NCI-H526 (cell line): ENCODE measurements at regions not wholly inside any gene's neighbourhood (a gene's known extent, or its start where the extent isn't known, plus 50 kb on each side); places are given as distances from the start of the nearest gene placed in this dataset.
A peak's percentile ranks its signal among the peaks of the same experiment; 100 is the strongest.
"Not testable (repeated sequence)": the region's sequence is repeated elsewhere in the genome, so short reads cannot be mapped to it uniquely, and the experiment has no call there.

Experiments used
- DNase-seq, 2 experiments: peaks; one replicate each; lab custom pipeline; 2025; lab: John Stamatoyannopoulos, UW

DNA sequence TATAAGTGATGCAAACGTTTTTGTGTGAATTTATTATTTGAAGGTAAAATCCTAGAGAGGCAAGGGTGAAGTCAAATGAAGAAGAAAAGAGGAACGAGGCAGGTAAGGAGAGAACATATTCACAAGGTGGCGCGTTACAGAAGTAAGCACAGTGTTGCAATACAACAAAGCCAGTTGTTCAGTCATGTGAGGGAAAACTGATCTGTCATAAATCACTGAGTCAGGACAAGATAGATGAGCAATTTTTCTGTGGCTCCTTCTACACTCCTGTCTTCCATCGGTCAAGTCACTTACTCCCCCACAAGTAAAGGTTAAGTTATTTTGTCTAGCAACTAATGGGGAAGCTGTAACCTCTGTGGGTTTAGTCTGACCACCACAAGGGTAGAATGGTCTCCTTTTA is 203.0 kb upstream of the GK2 start:
- DNase-seq = no peak

DNA sequence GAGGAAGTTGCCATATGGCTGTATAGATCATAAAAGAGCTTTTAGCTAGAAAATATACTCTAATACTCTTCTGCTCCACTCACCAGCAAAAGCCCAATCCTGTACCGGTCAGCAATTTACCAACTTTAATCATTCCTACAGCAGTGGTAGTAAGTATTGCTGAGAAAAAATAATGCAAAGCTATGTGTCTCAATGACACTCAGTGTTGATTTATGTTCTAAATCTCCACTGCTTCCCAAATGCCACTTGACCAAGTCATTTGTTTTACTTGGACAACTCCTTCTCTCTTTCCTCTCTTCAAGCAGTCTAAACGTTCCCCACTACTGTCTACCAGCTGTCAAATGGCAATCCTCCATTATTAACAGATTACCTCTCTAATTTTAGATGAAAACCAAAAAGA is 201.8 kb upstream of the GK2 start:
- DNase-seq = no peak

DNA sequence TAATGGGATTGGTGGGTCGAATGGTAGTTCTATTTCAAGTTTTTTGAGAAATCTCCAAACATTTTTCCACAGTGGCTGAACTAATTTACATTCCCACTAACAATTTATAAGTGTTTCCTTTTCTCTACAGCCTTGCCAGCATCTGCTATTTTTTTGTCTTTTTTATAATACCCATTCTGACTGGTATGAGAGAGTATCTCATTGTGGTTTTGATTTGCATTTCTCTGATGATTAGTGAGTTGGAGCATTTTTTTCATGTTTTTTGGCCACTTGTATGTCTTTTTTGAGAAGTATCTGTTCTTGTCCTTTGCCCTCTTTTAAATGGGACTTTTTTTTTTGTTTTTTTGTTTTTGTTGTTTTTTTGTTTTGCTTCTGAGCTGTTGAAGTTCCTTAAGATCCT is 200.0 kb upstream of the GK2 start:
- DNase-seq = no peak

DNA sequence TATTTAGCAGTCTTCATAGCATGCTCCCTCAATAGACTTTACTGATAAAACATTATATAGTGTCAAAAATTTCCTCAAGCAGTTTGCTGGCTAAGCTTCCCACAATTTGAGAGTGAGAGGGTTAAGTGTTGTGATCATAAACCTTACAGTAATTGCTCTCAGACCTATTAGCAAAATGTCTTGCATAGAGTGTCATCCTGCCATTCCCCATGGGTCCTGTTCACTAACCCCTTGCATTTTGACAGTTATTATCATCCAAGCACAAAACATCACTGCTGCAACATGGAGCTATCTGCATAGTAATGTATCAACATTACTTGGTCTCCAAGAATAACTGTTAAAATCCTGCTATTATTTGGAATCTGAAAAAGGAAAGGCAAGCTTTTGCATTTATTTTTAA is 196.1 kb upstream of the GK2 start:
- no peak for DNase-seq

DNA sequence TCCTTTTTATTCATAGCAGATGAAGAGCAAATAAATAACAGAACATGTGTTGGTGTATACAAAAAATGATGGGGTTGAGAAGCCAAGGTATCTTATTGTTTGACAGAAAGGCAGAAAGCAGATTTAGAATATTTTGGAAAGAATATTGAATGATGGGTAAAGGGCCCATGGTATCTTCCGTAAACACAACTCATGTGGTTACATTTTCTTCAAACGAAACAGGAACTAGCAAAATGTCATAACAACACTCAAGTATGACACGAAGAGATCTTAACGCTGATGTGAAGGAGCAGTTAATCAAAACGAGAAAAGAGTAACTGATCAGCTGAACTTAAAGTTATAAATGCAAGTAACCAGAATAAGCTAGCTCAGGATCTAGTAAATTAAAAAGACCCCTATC is 195.7 kb upstream of the GK2 start:
- no peak for DNase-seq

DNA sequence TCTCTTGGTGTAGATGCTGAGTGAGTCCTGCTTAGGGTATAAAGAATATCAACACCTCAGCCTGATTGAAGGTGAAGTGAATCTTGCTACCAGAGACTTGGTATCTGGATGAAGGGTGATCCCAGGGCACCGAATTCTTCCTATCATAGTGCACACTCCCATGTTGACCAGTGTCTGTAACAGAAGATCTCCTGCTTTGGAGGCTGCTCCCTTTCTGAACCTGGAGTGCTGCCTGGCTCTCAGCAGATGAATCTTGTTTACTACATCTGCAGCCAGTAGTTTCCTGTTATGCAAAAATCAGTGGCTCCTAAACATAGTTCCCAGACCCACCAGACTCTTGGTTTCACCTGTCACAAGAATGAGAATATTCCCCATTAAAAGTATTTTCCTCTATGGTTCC is 191.7 kb upstream of the GK2 start:
- no peak for DNase-seq

DNA sequence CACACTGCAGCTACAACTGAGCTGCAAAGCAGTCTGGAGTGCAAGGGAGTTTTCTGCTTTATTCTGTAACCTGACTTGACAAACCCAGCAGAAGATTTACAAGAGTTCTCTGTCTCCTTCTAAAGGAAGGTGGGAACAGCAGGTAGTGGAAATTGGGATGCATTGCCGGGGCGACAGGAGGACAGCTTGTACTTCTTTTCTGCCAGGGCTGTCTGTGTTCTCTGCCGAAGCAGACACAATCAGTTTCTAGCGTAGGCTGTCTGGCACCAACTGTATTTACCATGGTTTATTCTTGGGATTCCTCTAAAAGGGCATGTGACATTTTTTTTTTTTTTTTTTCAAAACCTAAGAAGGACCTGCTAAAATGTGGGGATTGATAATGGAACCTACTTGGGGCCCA is 190.8 kb upstream of the GK2 start:
- no peak for DNase-seq

DNA sequence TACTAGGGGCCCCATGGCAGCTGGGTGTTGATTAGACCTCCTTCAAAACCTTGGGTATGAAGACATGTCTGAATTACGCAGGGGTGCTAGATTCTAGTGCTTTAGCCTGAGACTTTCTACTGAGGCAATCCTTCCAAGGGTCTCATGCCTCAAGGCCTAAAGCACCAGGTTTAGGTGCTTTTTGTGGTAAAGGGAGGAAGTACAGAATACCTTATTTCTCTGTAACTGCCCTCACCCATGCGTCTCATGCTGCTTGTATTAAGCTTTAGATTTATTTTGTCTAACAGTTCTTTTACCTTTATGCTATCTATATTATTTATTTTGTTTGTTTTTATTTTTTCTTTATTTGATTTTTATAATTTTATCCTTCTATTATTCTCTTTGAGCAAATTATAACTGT is 190.2 kb upstream of the GK2 start:
- no peak for DNase-seq

DNA sequence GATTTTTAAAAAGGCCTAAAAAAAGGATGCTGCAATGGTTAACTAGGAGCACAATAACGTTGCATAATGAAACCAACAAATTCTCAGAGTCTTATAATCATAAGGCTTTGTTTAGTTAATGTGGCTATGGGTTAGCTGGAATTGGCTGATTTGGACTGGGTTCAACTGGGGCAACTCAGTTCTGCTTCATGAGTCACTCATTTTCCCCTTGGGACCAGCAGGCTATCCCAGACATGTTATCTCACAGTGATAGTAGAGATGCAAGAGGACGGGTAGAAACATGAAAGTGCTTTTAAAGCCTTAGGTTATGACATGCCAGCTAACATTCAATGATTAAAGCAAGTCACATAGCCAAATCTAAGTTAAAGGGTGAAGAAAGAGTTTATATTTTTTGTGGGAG is 189.2 kb upstream of the GK2 start:
- no peak for DNase-seq

DNA sequence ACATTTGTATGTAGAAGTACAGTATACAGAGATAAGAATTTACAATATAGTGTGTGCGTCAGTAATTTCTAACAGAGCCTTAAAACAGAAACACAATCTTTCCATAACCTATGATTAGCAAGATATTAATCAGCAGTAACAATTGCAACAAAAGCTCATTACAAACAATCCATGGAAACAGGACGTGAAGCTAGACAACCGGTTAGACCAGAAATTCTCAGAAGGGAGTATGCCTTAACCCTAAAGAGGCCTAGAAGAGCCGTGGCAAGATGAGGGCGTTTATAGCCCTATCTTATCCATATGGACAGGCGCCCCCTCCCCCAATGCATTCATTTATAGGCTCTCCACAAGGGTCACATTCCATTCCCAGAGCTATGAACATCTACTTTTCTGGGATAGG is 184.2 kb upstream of the GK2 start:
- DNase-seq = not testable (repeated sequence)

DNA sequence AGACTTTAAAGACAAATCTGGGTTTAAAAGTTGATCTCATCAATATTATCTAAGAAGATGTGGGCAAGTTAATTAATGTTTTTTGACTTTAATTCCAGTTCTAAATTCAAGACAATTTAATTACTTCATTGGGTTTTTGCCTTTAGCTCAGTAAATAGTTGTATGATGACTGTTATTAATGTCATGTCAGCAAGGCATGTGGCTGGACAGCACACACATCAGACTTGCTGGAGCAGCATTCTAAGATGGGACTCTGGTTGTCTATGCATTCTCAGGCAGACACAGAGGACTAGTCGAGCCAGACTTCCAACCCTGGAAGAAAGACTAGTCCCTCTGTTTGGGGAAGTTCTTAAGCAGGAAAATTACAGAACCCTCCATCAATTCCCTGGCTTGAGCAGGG is 180.7 kb upstream of the GK2 start:
- no peak for DNase-seq

DNA sequence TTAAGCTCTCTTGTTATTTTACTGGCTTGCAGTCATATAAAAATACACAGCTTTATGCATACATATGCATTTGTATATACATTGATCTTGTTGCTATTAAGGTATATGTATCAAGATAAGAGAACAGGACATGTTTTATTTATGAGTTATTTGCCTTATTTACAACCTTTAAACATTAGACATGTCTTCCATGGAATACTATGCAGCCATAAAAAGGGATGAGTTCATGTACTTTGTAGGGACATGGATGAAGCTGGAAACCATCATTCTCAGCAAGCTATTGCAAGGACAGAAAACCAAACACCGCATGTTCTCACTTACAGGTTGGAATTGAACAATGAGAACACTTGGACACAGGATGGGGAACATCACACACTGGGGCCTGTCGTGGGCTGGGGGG is 179.2 kb upstream of the GK2 start:
- not testable (repeated sequence) for DNase-seq

DNA sequence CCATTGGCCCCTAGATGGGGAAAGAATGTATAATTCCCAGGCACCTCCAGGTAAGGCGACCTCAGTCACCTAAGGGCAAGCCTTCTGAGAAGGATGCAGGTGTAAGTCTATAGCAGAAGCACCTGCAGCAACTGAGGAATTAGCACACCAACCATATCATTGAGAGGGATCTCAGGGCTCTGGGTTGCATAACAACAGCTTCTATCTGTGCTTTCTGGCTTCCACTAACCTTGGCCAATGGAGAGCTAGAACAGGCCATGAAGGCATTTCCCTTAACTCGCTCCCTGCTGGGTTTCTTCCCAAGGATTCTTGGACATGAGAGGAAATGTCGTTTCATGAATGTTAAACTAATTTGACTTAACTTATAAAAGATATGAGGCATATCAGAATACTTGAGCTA is 177.8 kb upstream of the GK2 start:
- no peak for DNase-seq

DNA sequence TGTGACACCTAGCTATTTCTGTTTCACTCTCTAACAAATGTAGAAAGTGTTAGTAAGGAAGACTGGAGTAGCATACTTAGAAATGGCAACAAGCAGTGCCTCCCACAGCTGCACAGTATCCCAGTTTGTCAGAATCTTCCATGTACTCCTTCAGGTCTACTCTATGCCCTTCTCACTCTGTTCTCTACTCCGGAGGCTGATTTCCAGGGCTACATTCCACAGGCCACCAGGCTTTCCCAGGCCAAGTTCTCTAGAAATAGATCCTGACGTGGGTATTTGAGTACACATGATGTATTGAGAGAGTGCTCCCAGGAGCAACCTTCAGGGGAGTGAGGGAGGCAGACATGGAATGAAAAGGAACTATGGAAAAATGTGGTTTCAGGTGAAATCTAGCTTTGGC is 177.3 kb upstream of the GK2 start:
- no peak for DNase-seq

DNA sequence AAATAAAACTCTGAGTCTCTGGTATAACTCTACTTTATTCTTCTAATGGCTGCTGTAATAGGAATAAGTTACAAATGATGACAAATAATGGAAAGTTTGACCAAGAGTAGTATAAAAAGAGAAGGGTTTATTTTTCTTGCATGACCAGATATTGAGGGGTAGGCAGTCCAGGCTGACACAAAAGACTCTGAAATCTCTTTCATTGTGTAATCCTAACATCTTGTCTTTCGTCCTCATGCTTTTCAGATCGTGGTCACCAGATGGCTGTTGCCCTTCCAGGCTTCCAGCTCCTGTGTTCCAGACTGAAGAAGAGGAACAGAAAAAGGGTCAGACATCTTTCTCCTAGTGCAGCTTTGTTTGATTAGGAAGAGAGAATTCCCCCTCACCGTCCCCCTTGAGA is 176.9 kb upstream of the GK2 start:
- no peak for DNase-seq

DNA sequence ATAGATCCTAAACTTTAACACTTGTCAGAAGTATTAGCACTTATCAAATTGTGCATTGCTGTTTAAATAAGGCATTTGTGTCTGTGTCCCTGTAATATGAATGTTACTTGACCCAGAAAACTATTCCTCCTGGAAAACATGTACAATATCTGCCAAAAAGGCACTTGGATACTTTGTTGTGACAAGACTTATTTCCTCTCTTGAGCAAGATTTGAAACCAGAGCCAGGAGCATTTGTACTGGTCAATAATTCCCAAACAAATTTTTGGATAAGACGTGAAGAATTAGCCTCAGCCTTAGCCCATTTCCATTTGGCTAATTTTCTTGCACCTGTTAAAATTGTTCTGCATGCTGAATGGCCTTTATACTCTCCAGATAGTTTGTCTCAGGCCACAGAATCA is 176.3 kb upstream of the GK2 start:
- DNase-seq = no peak

DNA sequence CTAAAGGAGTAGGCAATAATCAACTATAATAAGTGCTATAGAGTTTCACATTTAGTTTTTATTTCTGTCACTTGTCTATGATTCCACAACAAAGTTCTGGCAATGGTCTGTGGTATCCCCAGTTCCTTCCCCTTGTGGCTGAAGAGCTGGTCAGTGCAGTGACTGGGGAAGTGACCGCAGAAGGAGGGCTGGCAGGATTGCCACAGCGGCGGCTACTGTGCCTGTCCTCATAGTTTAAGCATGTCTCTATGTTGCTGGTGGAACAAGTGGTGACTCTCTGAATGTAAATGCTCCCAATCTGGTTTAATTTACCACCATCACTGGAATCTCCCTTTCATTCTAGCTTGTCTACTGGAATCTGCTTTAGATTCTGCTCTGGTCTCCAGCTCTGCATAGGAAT is 170.6 kb upstream of the GK2 start:
- no peak for DNase-seq

DNA sequence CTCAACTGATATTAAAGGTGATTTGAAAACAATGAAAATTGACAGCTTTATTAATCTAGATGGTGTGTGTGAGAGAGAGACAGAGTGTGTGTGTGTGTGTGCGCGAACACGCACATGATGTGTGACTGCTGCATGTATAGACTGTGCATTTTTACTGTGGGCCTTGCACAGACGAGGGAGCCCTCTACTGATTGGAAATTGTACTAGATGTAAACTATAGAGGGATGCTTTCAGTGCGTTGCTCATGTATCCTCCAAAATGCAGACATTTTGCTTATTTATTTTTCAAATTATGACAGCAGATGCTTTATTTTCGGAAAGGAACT is 168.4 kb upstream of the GK2 start:
- DNase-seq = peak; percentile 15 to 57

DNA sequence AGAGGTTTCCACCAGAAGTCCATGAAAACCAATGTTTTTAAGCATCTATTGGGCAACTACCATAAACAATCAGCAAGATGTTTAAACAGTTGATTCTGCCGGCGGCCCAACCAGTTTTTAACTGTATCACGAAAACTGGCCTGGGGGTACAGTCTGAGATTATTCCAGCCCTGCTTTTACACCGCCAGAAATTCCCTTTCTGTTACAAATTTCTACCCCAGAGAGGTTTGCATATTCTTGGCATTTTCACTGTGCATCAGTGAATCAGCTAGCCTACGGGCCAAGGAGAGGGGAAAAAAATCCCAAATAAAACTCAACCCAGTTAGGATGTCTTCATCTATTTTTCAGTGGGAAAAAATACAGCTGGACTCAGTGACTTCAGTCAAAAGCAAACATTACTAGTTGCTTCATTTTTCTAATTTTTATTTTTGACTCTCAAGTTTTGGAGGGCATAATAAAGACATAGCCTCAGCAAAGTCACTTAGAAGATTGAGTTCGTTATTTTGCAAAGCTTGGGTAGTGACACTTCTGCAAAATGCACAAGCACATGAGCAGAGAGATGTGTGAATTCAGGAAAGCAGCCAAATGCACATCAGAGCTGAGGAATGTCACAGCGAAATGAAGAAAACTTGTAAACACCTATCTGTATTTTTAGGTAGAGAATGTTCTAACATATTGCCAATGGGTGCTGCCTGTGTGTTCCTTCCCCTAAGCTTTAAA is 167.8 kb upstream of the GK2 start:
- no peak for DNase-seq

DNA sequence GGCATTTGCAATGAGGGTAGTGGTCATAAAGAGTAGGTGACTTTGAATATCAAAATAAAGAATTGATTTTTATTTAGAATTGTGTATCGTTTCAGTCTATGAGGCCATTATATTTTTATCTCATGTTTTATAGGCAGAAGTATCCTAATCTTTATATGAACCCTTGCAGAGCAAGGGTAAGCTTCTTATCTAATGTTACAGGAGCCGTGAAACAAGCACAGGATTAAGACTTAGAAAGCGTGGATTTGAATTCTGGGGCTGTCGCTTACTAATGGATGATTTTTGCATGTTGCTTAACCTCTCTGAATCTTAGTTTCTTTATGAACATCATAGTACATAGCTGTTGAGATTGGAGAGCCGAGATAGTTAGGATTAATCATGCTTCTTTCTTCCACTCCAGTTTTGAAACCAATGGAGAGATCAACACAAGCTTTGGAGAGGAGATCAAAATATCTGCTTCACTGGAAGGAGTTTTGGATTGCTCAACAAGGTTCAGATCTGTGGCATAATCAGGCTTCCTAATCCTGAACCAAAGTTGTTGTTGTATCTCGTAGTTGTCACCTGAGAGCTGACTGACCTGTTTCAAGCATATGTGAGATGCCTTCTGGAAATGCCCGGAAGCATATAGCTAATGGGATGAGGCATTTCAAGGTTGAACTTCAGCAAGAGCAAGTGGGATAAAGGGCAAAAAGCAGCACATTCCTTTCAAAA is 166.9 kb upstream of the GK2 start:
- DNase-seq = no peak

DNA sequence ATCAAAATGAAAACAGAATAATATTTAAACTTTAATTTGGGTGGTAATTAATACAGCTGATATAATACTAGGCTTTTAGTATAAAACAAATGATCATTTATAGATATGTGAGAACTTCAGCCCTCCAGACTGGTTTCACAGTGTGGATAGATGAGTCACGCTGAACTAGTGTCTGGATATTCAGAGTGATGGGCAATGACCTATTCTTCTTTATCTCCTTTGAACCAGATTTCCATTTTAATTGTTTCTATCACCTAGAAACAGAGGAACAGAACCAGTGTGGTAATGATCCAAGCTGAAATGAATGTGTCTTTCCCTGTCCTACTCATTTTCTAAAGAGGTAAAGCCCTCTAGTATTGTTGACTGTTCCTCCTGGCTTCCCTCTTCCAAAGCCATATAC is 155.2 kb upstream of the GK2 start:
- no peak for DNase-seq

DNA sequence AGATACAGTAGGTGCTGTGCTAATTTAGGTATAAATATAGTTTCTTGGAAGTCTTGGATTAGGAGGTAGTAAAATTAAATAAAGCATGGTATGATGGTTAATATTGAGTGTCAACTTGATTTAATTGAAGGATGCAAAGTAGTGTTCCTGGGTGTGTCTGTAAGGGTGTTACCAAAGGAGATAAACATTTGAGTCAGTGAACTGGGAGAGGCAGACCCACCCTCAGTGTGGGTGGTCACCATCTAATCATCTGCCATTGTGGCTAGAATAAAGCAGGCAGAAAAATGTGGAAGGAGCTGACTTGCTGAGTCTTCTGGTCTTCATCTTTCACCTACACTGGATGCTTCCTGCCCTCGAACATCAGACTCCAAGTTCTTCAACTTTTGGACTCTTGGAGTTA is 153.7 kb upstream of the GK2 start:
- DNase-seq = no peak

DNA sequence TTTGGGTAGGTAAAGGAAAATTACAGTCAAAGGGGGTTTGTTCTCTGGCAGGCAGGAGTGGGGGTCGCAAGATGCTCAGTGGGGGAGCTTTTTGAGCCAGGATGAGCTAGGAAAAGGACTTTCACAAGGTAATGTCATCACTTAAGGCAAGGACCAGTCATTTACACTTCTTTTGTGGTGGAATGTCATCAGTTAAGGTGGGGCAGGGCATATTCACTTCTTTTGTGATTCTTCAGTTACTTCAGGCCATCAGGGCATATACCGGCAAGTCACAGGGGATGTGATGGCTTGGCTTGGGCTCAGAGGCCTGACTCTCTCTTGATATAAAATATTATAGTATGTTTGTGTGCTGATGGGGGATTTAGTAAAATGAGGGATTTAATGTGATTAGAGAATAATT is 151.4 kb upstream of the GK2 start:
- DNase-seq = not testable (repeated sequence)

DNA sequence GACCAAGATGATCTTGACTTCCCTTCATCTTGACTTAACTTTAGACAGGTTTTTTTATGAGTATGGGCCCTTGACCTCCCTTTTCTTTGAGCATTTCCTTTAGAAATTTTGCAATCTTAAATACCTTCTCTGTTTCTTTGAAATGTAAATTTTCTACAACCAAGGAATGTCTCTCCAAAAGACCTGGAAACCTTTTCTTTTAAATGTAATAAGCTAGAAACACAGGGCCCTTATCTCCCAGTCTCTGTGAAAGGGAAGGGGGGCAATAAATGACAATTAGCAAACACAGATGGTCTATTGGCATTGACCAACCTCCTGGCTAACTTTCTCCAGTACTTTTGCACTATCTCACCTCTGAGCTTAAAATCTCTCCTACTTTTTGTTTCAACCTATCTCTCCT is 144.3 kb upstream of the GK2 start:
- no peak for DNase-seq
